ENCODE measurements at regions not wholly inside any gene's neighbourhood (a gene's known extent, or its start where the extent isn't known, plus 50 kb on each side); places are given as distances from the start of the nearest gene placed in this dataset.

- peak overlapping the region; percentile 47 for H4K8ac ChIP-seq (ENCODE audit: extremely low read depth, insufficient read depth, low read length)
- H2AK5ac ChIP-seq (ENCODE audit: low read depth, low read length) = no peak overlapping the region
- peaks cover under 1% of the 10 kb centered on the region; the same call in 1 of the 2 replicates for H3K79me1 ChIP-seq (ENCODE audit: low read depth, low read length)
- H3K23me2 ChIP-seq (ENCODE audit: low read depth, low read length) = peaks cover 6% of the 10 kb centered on the region; the same call in 1 of the 2 replicates
- ChIA-PET POLR2A (ENCODE audit: partially characterized antibody) (interaction anchor here (1.6 kb wide), 1 partner anchor 13 kb away, joined by 3 read pairs; no protein-coding TSS in a partner anchor), CTCF (ENCODE audit: partially characterized antibody) (interaction anchor here (3.6 kb wide), 1 partner anchor 19 kb away, joined by 11 read pairs; no protein-coding TSS in a partner anchor)
- H2AFZ ChIP-seq (ENCODE audit: low read length) = no peak overlapping the region
- no peak overlapping the region for H3K14ac ChIP-seq (ENCODE audit: insufficient read length)
- no peak overlapping the region for H2BK120ac ChIP-seq (replicated peaks; ENCODE audit: low read depth, low read length)
- no peak overlapping the region for H3K4me3 ChIP-seq (ENCODE audit: extremely low read depth in 1 of 4, insufficient read depth in 2 of 4, low read depth in 3 of 4, low read length in 4 of 4)
- peaks cover 0 to 2% (median 0%) of the 10 kb centered on the region in 4 experiments; a peak in 1 of 7 replicates for H3K27me3 ChIP-seq (replicated peaks in 1 of 4; ENCODE audit: control insufficient read depth in 3 of 4, extremely low read depth in 1 of 4, insufficient read depth in 3 of 4, low read length in 3 of 4)
- H4K5ac ChIP-seq (ENCODE audit: insufficient read length, low read depth, low read length) = no peak overlapping the region
- H3K9ac ChIP-seq (replicated peaks in 1 of 4; ENCODE audit: extremely low read depth in 1 of 4, low read depth in 3 of 4, low read length in 3 of 4) = no peak overlapping the region
- no peak overlapping the region for H3K23ac ChIP-seq (ENCODE audit: insufficient read length)
- no peaks in the 10 kb centered on the region for H3K79me2 ChIP-seq (ENCODE audit: control insufficient read depth in 1 of 2, insufficient read depth in 2 of 2, low read length in 2 of 2)
- H2BK20ac ChIP-seq (ENCODE audit: low read length) = no peak overlapping the region
- TF ChIP-seq MAX (IDR thresholded peaks at IDR 0.05) = no peak
- no peak overlapping the region for H2BK15ac ChIP-seq (ENCODE audit: low read length)
- no peak overlapping the region for H3K4me2 ChIP-seq (ENCODE audit: insufficient read depth in 1 of 2, low read depth in 2 of 2, low read length in 2 of 2)
- H3K4me1 ChIP-seq (replicated peaks in 1 of 4; ENCODE audit: control insufficient read depth in 3 of 4, insufficient read depth in 4 of 4, low read length in 3 of 4) = peaks cover 0 to 17% (median 11%) of the 10 kb centered on the region in 4 experiments; a peak in 6 of 7 replicates
- FAIRE-seq = no peak
- 92% methylated on average over 23 of the region's 25 CpGs; no CpG with 5 or more reads in 1 of the 2 experiments for WGBS, 2 experiments (ENCODE audit: extremely low coverage in 1 of 2, insufficient coverage in 1 of 2, insufficient read length in 1 of 2, insufficient replicate concordance in 2 of 2, low coverage in 1 of 2, low lambda C conversion rate in 2 of 2, missing lambda C conversion rate in 1 of 2)
- DNase-seq (ENCODE audit: low read depth in 1 of 2, low spot score in 2 of 2) = no peak
- no peak overlapping the region for H3K18ac ChIP-seq (ENCODE audit: extremely low read depth, low read length)
- peaks cover 0 to 4% of the 10 kb centered on the region in 2 experiments for H4K20me1 ChIP-seq (replicated peaks in 1 of 2; ENCODE audit: control insufficient read depth in 1 of 2, insufficient read depth in 2 of 2, low read length in 2 of 2)
- H4K91ac ChIP-seq (replicated peaks; ENCODE audit: insufficient read length, low read length) = peak overlapping the region; percentile 49
- no peaks in the 10 kb centered on the region for H3K36me3 ChIP-seq (ENCODE audit: control insufficient read depth in 2 of 4, insufficient read depth in 4 of 4, low read length in 3 of 4)
- no peak overlapping the region for H2BK12ac ChIP-seq (ENCODE audit: low read depth, low read length)
- no peaks in the 10 kb centered on the region for H3K9me3 ChIP-seq (ENCODE audit: insufficient read depth in 2 of 2, low read depth in 1 of 2, low read length in 1 of 2)
- no peak overlapping the region for H3K56ac ChIP-seq (replicated peaks; ENCODE audit: insufficient read length, low read depth, low read length)
- H2BK5ac ChIP-seq (ENCODE audit: low read depth, low read length) = no peak overlapping the region
- H3K27ac ChIP-seq (ENCODE audit: low read depth, low read length) = no peak overlapping the region
- no peak overlapping the region for H3K4ac ChIP-seq (replicated peaks; ENCODE audit: insufficient read length, low read depth, low read length)
These were observed 108.3 kb upstream of the FAM20C start for GRCh38 chr7:83861-84632.

Data from H1 (cell line).